GM12878 (cell line): ENCODE measurements at regions not wholly inside any gene's neighbourhood (a gene's known extent, or its start where the extent isn't known, plus 50 kb on each side); places are given as distances from the start of the nearest gene placed in this dataset.

Source experiments
- CUX1 ChIP-seq: IDR thresholded peaks from 2 replicates; pipeline ENCODE4 v1.6.1; 2012; ENCODE audit warnings: improper control_type of control experiment, low read depth, low read length; ENCODE audit not compliant: insufficient replicate concordance
- RBBP5 ChIP-seq: fragments of 200-600 bp; sonication (generic); conservative IDR thresholded peaks from 2 replicates; pipeline ENCODE4 v1.6.1; 2016
- REST ChIP-seq: IDR thresholded peaks from 2 replicates; pipeline ENCODE4 v1.6.1; 2012; ENCODE audit warnings: mild to moderate bottlenecking, low read depth, low read length
- TCF12 ChIP-seq: IDR thresholded peaks from 2 replicates; pipeline ENCODE4 v1.6.1; 2011; ENCODE audit warnings: low read depth, mild to moderate bottlenecking, low read length
- ZBTB40 ChIP-seq: fragments of 450-650 bp; IDR thresholded peaks from 2 replicates; pipeline ENCODE4 v1.6.1; 2016; ENCODE audit warnings: mild to moderate bottlenecking, moderate library complexity, borderline replicate concordance

- TF ChIP-seq CUX1 (no peak), ZBTB40 (no peak), REST (no peak), RBBP5 (no peak), TCF12 (no peak)
- TF ChIP-seq, all 136 proteins: peak for 0
Observed at GRCh38 chr2:220096406-220096805, 469.0 kb downstream of the SLC4A3 start (continued).
